ENCODE measurements at regions not wholly inside any gene's neighbourhood (a gene's known extent, or its start where the extent isn't known, plus 50 kb on each side); places are given as distances from the start of the nearest gene placed in this dataset.

- in situ Hi-C loops (cut with HindIII; ENCODE audit: low sequenced_read_pairs): no loop called here
These were observed 239.6 kb upstream of the TRAM1L1 start for GRCh38 chr4:117324851-117325491.

- in situ Hi-C loops (cut with HindIII; ENCODE audit: low sequenced_read_pairs): no loop called here
These were observed 240.7 kb upstream of the TRAM1L1 start for GRCh38 chr4:117326091-117326490.

DNA sequence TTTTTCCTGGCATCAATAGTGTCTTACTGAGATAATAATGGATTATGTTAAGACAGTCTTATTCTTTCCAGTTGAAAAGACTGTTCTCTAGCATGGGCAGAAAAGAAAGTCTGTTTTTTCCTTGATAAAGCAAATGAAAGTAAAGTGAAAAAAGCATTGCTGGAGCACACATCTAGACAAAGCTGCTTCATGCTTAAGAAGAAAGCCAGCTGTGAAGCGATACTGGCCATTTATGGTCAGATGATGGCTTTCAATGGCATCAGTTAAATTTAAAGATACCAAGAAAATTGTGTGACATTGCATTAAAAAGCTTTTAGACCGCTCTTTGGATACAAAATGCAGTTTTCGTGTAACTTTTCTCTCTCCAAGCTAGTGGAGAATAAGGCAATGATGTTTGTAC is 242.1 kb upstream of the TRAM1L1 start:
- in situ Hi-C loops (cut with HindIII; ENCODE audit: low sequenced_read_pairs): no loop called here

DNA sequence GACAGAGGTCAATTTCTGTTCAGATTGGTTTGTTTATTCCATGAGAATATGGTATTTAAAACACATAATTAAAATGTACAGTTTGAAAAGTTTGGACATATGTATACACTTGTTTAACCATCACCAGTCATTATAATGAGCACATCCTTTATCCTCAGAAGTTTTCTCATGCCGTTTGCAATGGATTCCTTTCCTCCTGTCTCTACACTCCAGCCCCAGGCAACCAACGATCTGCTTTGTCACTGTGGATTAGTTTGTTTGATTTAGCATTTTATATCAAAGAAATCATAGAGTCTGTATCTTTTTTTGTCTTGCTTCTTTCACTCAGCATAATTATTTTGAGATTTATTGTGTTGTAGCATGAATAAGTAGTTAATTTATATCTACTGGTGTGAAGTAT is 243.0 kb upstream of the TRAM1L1 start:
- in situ Hi-C loops (cut with HindIII; ENCODE audit: low sequenced_read_pairs): no loop called here

- in situ Hi-C loops (cut with HindIII; ENCODE audit: low sequenced_read_pairs): no loop called here
These were observed 246.4 kb upstream of the TRAM1L1 start for GRCh38 chr4:117331817-117332216.

DNA sequence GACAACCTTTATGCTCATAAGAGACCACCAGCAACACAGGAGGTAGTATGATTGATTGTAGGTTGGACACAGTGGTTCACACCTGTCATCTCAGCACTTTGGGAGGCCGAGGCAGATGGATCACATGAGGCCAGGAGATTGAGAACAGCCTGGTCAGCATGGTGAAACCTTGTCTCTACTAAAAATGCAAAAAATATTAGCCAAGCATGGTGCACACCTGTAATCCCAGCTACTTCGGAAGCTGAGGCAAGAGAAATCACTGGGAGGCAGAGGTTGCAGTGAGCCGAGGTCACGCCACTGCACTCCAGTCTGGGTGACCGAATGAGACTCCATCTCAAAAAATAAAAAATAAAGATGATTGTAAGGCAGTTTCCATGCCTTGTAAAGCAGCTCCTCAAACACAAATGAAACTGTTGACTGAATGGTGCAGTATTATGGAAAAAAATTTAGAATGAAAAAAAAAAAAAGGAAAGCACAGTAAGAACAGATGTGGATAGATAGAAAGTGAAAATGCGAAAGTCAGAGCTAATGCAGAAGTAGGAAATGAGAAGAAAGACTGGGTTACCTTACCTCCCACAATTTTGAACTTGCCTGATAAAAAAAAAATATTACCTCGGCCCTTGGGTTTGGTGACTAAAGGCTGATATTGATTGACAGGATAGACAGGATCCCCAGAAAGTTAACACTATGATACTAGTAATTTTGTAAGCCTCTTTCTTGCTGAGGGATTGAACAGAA is 249.2 kb upstream of the TRAM1L1 start:
- in situ Hi-C loops (cut with HindIII; ENCODE audit: low sequenced_read_pairs): no loop called here

- in situ Hi-C loops (cut with HindIII; ENCODE audit: low sequenced_read_pairs): no loop called here
These were observed 272.1 kb upstream of the TRAM1L1 start for GRCh38 chr4:117357437-117357836.

- in situ Hi-C loops (cut with HindIII; ENCODE audit: low sequenced_read_pairs): no loop called here
These were observed 272.5 kb upstream of the TRAM1L1 start for GRCh38 chr4:117357866-117358265.

DNA sequence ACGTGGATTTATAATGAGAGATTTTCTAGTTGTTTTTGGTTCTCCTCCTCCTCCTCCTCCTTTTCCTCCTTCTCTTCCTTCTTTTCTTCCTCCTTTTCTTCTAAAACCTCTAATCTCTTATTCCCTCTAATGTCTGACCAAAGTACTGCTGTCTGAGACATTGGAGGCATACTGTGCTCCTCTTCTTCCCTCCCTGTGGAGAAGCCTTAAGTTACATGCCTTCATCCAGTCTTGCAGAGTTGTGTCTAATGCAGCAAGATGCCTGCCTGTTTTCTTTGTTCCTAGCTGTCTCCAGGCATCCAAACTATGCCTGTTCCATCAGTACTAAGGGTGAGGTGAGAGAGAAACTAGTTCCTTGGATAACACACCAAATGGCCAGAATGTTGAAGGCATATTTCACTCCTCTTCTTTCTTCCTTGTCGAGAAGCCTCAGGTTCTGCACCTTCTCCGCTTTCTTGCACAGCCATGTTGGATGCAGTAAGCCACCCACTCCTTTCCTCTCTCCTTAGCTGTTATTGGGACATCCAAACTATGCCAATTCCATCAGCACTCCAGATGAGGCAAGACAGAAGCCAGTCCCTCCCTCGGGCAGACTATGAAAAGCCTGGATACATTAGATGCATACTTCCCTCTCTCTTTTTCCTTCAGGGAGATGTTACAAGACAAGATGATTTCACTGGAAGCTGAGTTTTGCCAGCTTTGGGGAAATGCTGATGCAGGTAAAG is 285.7 kb upstream of the TRAM1L1 start:
- in situ Hi-C loops (cut with HindIII; ENCODE audit: low sequenced_read_pairs): no loop called here

GRCh38 chr4:117375101-117375500 is 289.7 kb upstream of the TRAM1L1 start:
- in situ Hi-C loops (cut with HindIII; ENCODE audit: low sequenced_read_pairs): no loop called here

DNA sequence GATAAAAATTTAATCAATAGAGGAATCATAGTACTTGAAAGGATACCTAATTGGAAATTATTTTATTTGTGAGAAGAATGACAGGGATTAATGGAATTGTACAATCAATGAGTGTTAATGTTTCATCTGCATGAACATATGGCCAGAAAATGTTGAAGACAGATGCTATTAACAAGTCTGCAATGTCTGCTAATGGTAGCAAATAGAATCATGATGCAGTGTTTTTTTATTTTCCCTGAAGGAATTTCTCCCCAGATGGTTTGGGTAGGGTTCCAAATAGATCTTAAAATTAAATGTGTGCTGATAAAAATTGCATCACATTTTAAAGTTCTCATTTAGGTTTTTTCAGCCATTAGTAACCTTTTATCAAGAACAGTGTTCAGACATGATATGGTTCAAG is 291.3 kb upstream of the TRAM1L1 start:
- in situ Hi-C loops (cut with HindIII; ENCODE audit: low sequenced_read_pairs): no loop called here

DNA sequence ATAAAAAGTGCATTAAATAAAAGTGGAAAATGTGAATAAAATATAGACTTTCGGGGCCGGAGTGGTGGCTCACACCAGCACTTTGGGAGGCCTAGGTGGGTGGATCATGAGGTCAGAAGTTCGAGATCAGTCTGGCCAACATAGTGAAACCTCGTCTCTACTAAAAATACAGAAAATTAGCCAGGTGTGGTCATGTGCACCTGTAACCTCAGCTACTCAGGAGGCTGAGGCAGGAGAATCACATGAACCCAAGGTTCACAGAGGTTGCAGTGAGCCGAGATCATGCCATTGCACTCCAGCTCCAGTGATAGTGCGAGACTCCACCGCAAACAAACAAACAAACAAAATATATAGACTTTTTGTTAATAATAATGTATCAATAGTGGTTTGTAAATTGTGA is 293.6 kb upstream of the TRAM1L1 start:
- in situ Hi-C loops (cut with HindIII; ENCODE audit: low sequenced_read_pairs): no loop called here

DNA sequence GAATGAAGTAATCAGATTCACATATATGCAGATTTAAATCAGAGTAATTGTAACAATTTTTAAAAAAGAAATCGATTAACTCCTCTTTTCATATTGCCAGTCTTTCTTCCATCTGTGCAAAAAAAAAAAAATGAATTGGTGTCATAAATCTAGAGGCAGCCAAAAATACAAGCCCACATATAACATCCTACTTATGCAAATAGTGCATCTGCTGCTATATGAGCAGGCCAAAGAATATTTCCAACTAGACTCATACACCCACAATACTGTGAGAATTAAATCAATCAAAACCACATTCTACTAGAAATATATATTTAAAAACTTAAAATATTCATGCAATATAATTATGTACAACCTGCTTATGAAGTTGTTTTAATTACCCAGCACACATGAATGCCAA is 298.1 kb upstream of the TRAM1L1 start:
- in situ Hi-C loops (cut with HindIII; ENCODE audit: low sequenced_read_pairs): no loop called here

DNA sequence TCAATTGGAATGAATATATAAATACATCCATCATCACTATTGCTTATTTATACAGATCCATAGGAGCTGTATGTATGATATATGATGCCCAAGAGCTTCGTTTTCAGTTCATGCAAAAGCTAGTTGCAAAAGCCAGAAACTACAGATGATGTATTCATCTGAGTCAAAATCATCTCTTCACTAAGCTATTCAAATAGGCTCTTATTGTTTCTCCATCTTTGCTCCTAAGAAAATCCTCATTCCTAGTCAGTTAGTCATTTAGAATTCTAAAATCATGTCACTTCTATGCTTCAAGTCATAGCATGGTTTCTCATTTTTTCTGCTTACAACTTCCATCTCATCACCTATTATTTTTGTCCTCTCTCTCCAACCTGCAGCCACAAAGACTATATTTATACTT is 300.1 kb upstream of the TRAM1L1 start:
- in situ Hi-C loops (cut with HindIII; ENCODE audit: low sequenced_read_pairs): no loop called here

- in situ Hi-C loops (cut with HindIII; ENCODE audit: low sequenced_read_pairs): no loop called here
These were observed 301.7 kb upstream of the TRAM1L1 start for GRCh38 chr4:117387072-117387471.

GRCh38 chr4:117400039-117400835 is 314.9 kb upstream of the TRAM1L1 start:
- in situ Hi-C loops (cut with HindIII; ENCODE audit: low sequenced_read_pairs): no loop called here

- in situ Hi-C loops (cut with HindIII; ENCODE audit: low sequenced_read_pairs): no loop called here
These were observed 327.3 kb upstream of the TRAM1L1 start for GRCh38 chr4:117412661-117413060.

- in situ Hi-C loops (cut with HindIII; ENCODE audit: low sequenced_read_pairs): no loop called here
These were observed 332.5 kb upstream of the TRAM1L1 start for GRCh38 chr4:117417856-117418255.

DNA sequence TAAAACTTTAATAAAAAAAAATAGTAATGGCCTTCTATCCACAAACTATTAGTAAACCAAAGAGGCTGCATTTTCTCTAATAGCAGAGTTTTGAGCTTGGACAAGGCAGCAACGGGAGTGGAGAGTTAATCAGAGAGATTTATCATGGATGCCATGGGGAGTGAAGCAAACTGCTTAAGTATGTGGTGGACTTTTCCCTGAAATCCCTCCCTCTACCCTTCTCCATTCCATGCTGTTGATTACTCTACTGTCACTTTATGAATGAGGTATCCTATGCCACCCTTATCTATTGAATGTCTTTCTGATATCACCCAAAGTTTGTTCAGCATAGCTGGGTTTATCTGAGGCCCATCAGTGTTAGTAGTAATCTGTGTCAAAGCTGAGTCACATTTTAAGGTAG is 335.6 kb upstream of the TRAM1L1 start:
- in situ Hi-C loops (cut with HindIII; ENCODE audit: low sequenced_read_pairs): no loop called here

- in situ Hi-C loops (cut with HindIII; ENCODE audit: low sequenced_read_pairs): no loop called here
These were observed 336.3 kb upstream of the TRAM1L1 start for GRCh38 chr4:117421706-117422105.

GRCh38 chr4:117422297-117422696 is 336.9 kb upstream of the TRAM1L1 start:
- in situ Hi-C loops (cut with HindIII; ENCODE audit: low sequenced_read_pairs): no loop called here

Measured in DLD1 (cell line).